ENCODE measurements at regions not wholly inside any gene's neighbourhood (a gene's known extent, or its start where the extent isn't known, plus 50 kb on each side); places are given as distances from the start of the nearest gene placed in this dataset.

- Histone ChIP-seq H3K36me3 (ENCODE audit: control insufficient read depth, insufficient read depth, low read length) (no peaks in the 10 kb centered on the region), H3K9ac (ENCODE audit: low read length) (no peak overlapping the region), H3K27me3 (ENCODE audit: control insufficient read depth, insufficient read depth, low read length) (no peaks in the 10 kb centered on the region), H3K4me3 (ENCODE audit: low read length) (no peak overlapping the region), H3K4me1 (ENCODE audit: control insufficient read depth, insufficient read depth, low read length) (no peaks in the 10 kb centered on the region), H3K9me3 (ENCODE audit: control insufficient read depth, low read length) (no peaks in the 10 kb centered on the region)
These were observed 720.6 kb downstream of the TAF11L14 start for GRCh38 chr5:18354828-18355227.

- H3K4me1 ChIP-seq (ENCODE audit: control insufficient read depth, insufficient read depth, low read length), result no peaks in the 10 kb centered on the region
- no peak overlapping the region for H3K9ac ChIP-seq (ENCODE audit: low read length)
- no peak overlapping the region for H3K4me3 ChIP-seq (ENCODE audit: low read length)
- H3K36me3 ChIP-seq (ENCODE audit: control insufficient read depth, insufficient read depth, low read length), result no peaks in the 10 kb centered on the region
- H3K27me3 ChIP-seq (ENCODE audit: control insufficient read depth, insufficient read depth, low read length), result no peaks in the 10 kb centered on the region
- H3K9me3 ChIP-seq (ENCODE audit: control insufficient read depth, low read length), result no peaks in the 10 kb centered on the region
These were observed 723.2 kb downstream of the TAF11L14 start for GRCh38 chr5:18357486-18357885.

GRCh38 chr5:18366234-18366633 lies 732.0 kb downstream of the TAF11L14 start:
- no peak overlapping the region for H3K9ac ChIP-seq (ENCODE audit: low read length)
- H3K4me3 ChIP-seq (ENCODE audit: low read length), result no peak overlapping the region

GRCh38 chr5:18370531-18370930 lies 736.3 kb downstream of the TAF11L14 start:
- Histone ChIP-seq H3K4me1 (ENCODE audit: control insufficient read depth, insufficient read depth, low read length) (no peaks in the 10 kb centered on the region), H3K4me3 (ENCODE audit: low read length) (no peak overlapping the region), H3K36me3 (ENCODE audit: control insufficient read depth, insufficient read depth, low read length) (no peaks in the 10 kb centered on the region), H3K27me3 (ENCODE audit: control insufficient read depth, insufficient read depth, low read length) (no peaks in the 10 kb centered on the region), H3K9ac (ENCODE audit: low read length) (no peak overlapping the region), H3K9me3 (ENCODE audit: control insufficient read depth, low read length) (no peaks in the 10 kb centered on the region)

More at GRCh38 chr5:18366234-18366633, 732.0 kb downstream of the TAF11L14 start:
- Histone ChIP-seq H3K4me1 (ENCODE audit: control insufficient read depth, insufficient read depth, low read length) (no peaks in the 10 kb centered on the region), H3K36me3 (ENCODE audit: control insufficient read depth, insufficient read depth, low read length) (no peaks in the 10 kb centered on the region), H3K9me3 (ENCODE audit: control insufficient read depth, low read length) (no peaks in the 10 kb centered on the region), H3K27me3 (ENCODE audit: control insufficient read depth, insufficient read depth, low read length) (no peaks in the 10 kb centered on the region)

GRCh38 chr5:18375641-18376040 lies 741.4 kb downstream of the TAF11L14 start:
- no peaks in the 10 kb centered on the region for H3K27me3 ChIP-seq (ENCODE audit: control insufficient read depth, insufficient read depth, low read length)
- no peaks in the 10 kb centered on the region for H3K9me3 ChIP-seq (ENCODE audit: control insufficient read depth, low read length)
- no peak overlapping the region for H3K9ac ChIP-seq (ENCODE audit: low read length)
- H3K36me3 ChIP-seq (ENCODE audit: control insufficient read depth, insufficient read depth, low read length), result no peaks in the 10 kb centered on the region
- no peaks in the 10 kb centered on the region for H3K4me1 ChIP-seq (ENCODE audit: control insufficient read depth, insufficient read depth, low read length)
- H3K4me3 ChIP-seq (ENCODE audit: low read length), result no peak overlapping the region

GRCh38 chr5:18378066-18378465 lies 743.8 kb downstream of the TAF11L14 start:
- H3K9ac ChIP-seq (ENCODE audit: low read length), result no peak overlapping the region
- no peaks in the 10 kb centered on the region for H3K9me3 ChIP-seq (ENCODE audit: control insufficient read depth, low read length)
- no peaks in the 10 kb centered on the region for H3K27me3 ChIP-seq (ENCODE audit: control insufficient read depth, insufficient read depth, low read length)
- no peaks in the 10 kb centered on the region for H3K4me1 ChIP-seq (ENCODE audit: control insufficient read depth, insufficient read depth, low read length)
- no peak overlapping the region for H3K4me3 ChIP-seq (ENCODE audit: low read length)
- no peaks in the 10 kb centered on the region for H3K36me3 ChIP-seq (ENCODE audit: control insufficient read depth, insufficient read depth, low read length)

GRCh38 chr5:18379189-18379588 lies 744.9 kb downstream of the TAF11L14 start:
- Histone ChIP-seq H3K9ac (ENCODE audit: low read length) (no peak overlapping the region), H3K9me3 (ENCODE audit: control insufficient read depth, low read length) (no peaks in the 10 kb centered on the region)

GRCh38 chr5:18380729-18381362 lies 746.6 kb downstream of the TAF11L14 start:
- Histone ChIP-seq H3K9ac (ENCODE audit: low read length) (no peak overlapping the region), H3K4me3 (ENCODE audit: low read length) (no peak overlapping the region), H3K9me3 (ENCODE audit: control insufficient read depth, low read length) (no peaks in the 10 kb centered on the region), H3K27me3 (ENCODE audit: control insufficient read depth, insufficient read depth, low read length) (no peaks in the 10 kb centered on the region), H3K4me1 (ENCODE audit: control insufficient read depth, insufficient read depth, low read length) (no peaks in the 10 kb centered on the region), H3K36me3 (ENCODE audit: control insufficient read depth, insufficient read depth, low read length) (no peaks in the 10 kb centered on the region)

More at GRCh38 chr5:18379189-18379588, 744.9 kb downstream of the TAF11L14 start:
- Histone ChIP-seq H3K27me3 (ENCODE audit: control insufficient read depth, insufficient read depth, low read length) (no peaks in the 10 kb centered on the region), H3K36me3 (ENCODE audit: control insufficient read depth, insufficient read depth, low read length) (no peaks in the 10 kb centered on the region), H3K4me1 (ENCODE audit: control insufficient read depth, insufficient read depth, low read length) (no peaks in the 10 kb centered on the region), H3K4me3 (ENCODE audit: low read length) (no peak overlapping the region)

- Histone ChIP-seq H3K27me3 (ENCODE audit: control insufficient read depth, insufficient read depth, low read length) (no peaks in the 10 kb centered on the region), H3K9me3 (ENCODE audit: control insufficient read depth, low read length) (no peaks in the 10 kb centered on the region), H3K4me1 (ENCODE audit: control insufficient read depth, insufficient read depth, low read length) (no peaks in the 10 kb centered on the region), H3K36me3 (ENCODE audit: control insufficient read depth, insufficient read depth, low read length) (no peaks in the 10 kb centered on the region), H3K9ac (ENCODE audit: low read length) (no peak overlapping the region), H3K4me3 (ENCODE audit: low read length) (no peak overlapping the region)
These were observed 759.5 kb downstream of the TAF11L14 start for GRCh38 chr5:18393565-18394442.

GRCh38 chr5:18394443-18394804 lies 760.2 kb downstream of the TAF11L14 start:
- H3K4me3 ChIP-seq (ENCODE audit: low read length), result no peak overlapping the region
- no peaks in the 10 kb centered on the region for H3K4me1 ChIP-seq (ENCODE audit: control insufficient read depth, insufficient read depth, low read length)
- no peak overlapping the region for H3K9ac ChIP-seq (ENCODE audit: low read length)
- no peaks in the 10 kb centered on the region for H3K27me3 ChIP-seq (ENCODE audit: control insufficient read depth, insufficient read depth, low read length)
- no peaks in the 10 kb centered on the region for H3K36me3 ChIP-seq (ENCODE audit: control insufficient read depth, insufficient read depth, low read length)
- H3K9me3 ChIP-seq (ENCODE audit: control insufficient read depth, low read length), result no peaks in the 10 kb centered on the region

GRCh38 chr5:18395126-18396110 lies 761.2 kb downstream of the TAF11L14 start:
- H3K4me1 ChIP-seq (ENCODE audit: control insufficient read depth, insufficient read depth, low read length), result no peaks in the 10 kb centered on the region
- no peaks in the 10 kb centered on the region for H3K27me3 ChIP-seq (ENCODE audit: control insufficient read depth, insufficient read depth, low read length)
- no peak overlapping the region for H3K4me3 ChIP-seq (ENCODE audit: low read length)
- H3K9me3 ChIP-seq (ENCODE audit: control insufficient read depth, low read length), result no peaks in the 10 kb centered on the region
- no peak overlapping the region for H3K9ac ChIP-seq (ENCODE audit: low read length)
- H3K36me3 ChIP-seq (ENCODE audit: control insufficient read depth, insufficient read depth, low read length), result no peaks in the 10 kb centered on the region

Measured in mucosa of stomach (tissue), 1 donor.